ENCODE measurements at regions not wholly inside any gene's neighbourhood (a gene's known extent, or its start where the extent isn't known, plus 50 kb on each side); places are given as distances from the start of the nearest gene placed in this dataset.

GRCh38 chr6:95279616-95280015, 297.7 kb upstream of the MANEA start (continued):
- TF ChIP-seq SIRT6 (IDR thresholded peaks at IDR 0.05; ENCODE audit: low read length), result no peak
- no peak for TF ChIP-seq RBBP5 (IDR thresholded peaks at IDR 0.05; ENCODE audit: borderline replicate concordance, low read depth, low read length)
- TF ChIP-seq BACH1 (IDR thresholded peaks at IDR 0.05; ENCODE audit: low read length), result no peak
- no peak for TF ChIP-seq BCL11A (IDR thresholded peaks at IDR 0.05; ENCODE audit: low read depth in 2 of 2, low read length in 2 of 2)
